IMR-90 (cell line): ENCODE measurements at regions not wholly inside any gene's neighbourhood (a gene's known extent, or its start where the extent isn't known, plus 50 kb on each side); places are given as distances from the start of the nearest gene placed in this dataset.

ENCODE experiments used
- ATAC-seq: fragments of 200-7000 bp; cut with Tn5 transposase; 2 replicates; pipeline ENCODE4 v1.9.1; 2020; ENCODE audit warnings: low read depth, mild to moderate bottlenecking, moderate library complexity
- BruUV-seq: library from RNA; stranded (reverse); fragments of 400-500 nt; replicated peaks from 2 replicates; lab custom pipeline; 2021; lab: Mats Ljungman, UMichigan
- CTCF ChIA-PET: fragments of 300-600 bp; formaldehyde crosslinking; extraction: SDS; loops from one replicate; lab custom pipeline; 2021; ENCODE audit warnings: antibody characterized with exemption; lab: Yijun Ruan, JAX
- POLR2A ChIA-PET: fragments of 300-600 bp; sonication (Branson Sonifier 250); formaldehyde crosslinking; loops from one replicate; lab custom pipeline; 2022; ENCODE audit warnings: antibody characterized with exemption; ENCODE audit not compliant: unreplicated experiment; lab: Charles Lee
- DNase-seq: peaks from one replicate; pipeline ENCODE4 v3.0.0; 2013
- H2AFZ ChIP-seq: replicated peaks from 2 replicates; pipeline ENCODE3; 2013; ENCODE audit warnings: low read length, mild to moderate bottlenecking; ENCODE audit not compliant: poor library complexity
- H2AK5ac ChIP-seq: 2 replicates; pipeline ENCODE4 v1.6.1; 2013; ENCODE audit warnings: low read depth, low read length, inconsistent platforms
- H2AK9ac ChIP-seq: replicated peaks from 2 replicates; pipeline ENCODE3; 2013; ENCODE audit warnings: mild to moderate bottlenecking, low read depth, low read length, moderate library complexity; ENCODE audit not compliant: poor library complexity
- H2BK120ac ChIP-seq: 2 replicates; pipeline ENCODE4 v1.6.1; 2013; ENCODE audit warnings: low read depth, low read length, inconsistent platforms
- H2BK15ac ChIP-seq: 3 replicates; pipeline ENCODE4 v1.6.1; 2013; ENCODE audit warnings: low read depth, low read length, inconsistent platforms
- H2BK20ac ChIP-seq: 2 replicates; pipeline ENCODE4 v1.6.1; 2013; ENCODE audit warnings: low read depth, mild to moderate bottlenecking, inconsistent platforms, low read length, moderate library complexity
- H2BK5ac ChIP-seq: 2 replicates; pipeline ENCODE4 v1.6.1; 2013; ENCODE audit warnings: mild to moderate bottlenecking, low read depth, low read length, inconsistent platforms; ENCODE audit not compliant: poor library complexity, severe bottlenecking
- H3K14ac ChIP-seq: replicated peaks from 2 replicates; pipeline ENCODE4 v1.6.1; 2013; ENCODE audit warnings: low read depth, low read length, inconsistent platforms
- H3K18ac ChIP-seq: 2 replicates; pipeline ENCODE4 v1.6.1; 2013; ENCODE audit warnings: low read depth, low read length, control low read depth
- H3K23ac ChIP-seq: 2 replicates; pipeline ENCODE4 v1.6.1; 2013; ENCODE audit warnings: low read depth, low read length, inconsistent platforms
- H3K27ac ChIP-seq: 2 replicates; pipeline ENCODE4 v1.5.1; 2013; ENCODE audit warnings: mild to moderate bottlenecking, control low read depth, low read length; ENCODE audit not compliant: insufficient read depth
- H3K27me3 ChIP-seq: 2 replicates; pipeline ENCODE4 v1.6.1; 2013; ENCODE audit warnings: low read length; ENCODE audit not compliant: control insufficient read depth, insufficient read depth
- H3K36me3 ChIP-seq: 2 replicates; pipeline ENCODE4 v1.6.1; 2013; ENCODE audit warnings: low read length, mixed read lengths; ENCODE audit not compliant: control insufficient read depth, insufficient read depth
- H3K4ac ChIP-seq: 2 replicates; pipeline ENCODE4 v1.6.1; 2013; ENCODE audit warnings: low read depth, low read length, inconsistent platforms
- H3K4me1 ChIP-seq: 2 replicates; pipeline ENCODE4 v1.6.1; 2013; ENCODE audit warnings: low read length, mixed read lengths; ENCODE audit not compliant: control insufficient read depth, insufficient read depth
- H3K4me2 ChIP-seq: 2 replicates; pipeline ENCODE4 v1.6.1; 2013; ENCODE audit warnings: low read depth, mild to moderate bottlenecking, control low read depth, low read length, moderate library complexity
- H3K4me3 ChIP-seq: 2 replicates; pipeline ENCODE4 v1.5.1; 2013; ENCODE audit warnings: low read depth, mild to moderate bottlenecking, control low read depth, low read length, moderate library complexity; ENCODE audit not compliant: insufficient read depth
- H3K56ac ChIP-seq: 2 replicates; pipeline ENCODE4 v1.6.1; 2013; ENCODE audit warnings: low read length, inconsistent platforms; ENCODE audit not compliant: insufficient read depth; ENCODE audit errors: extremely low read depth
- H3K79me1 ChIP-seq, 2 experiments: 2 replicates each; pipeline ENCODE4 v1.6.1; 2013; ENCODE audit warnings: low read length in 2 of 2, inconsistent platforms in 1 of 2, low read depth in 1 of 2
- H3K9ac ChIP-seq: 2 replicates; pipeline ENCODE4 v1.6.1; 2013; ENCODE audit warnings: low read depth, low read length, control low read depth
- H3K9me1 ChIP-seq: 2 replicates; pipeline ENCODE4 v1.6.1; 2013; ENCODE audit warnings: low read length, inconsistent platforms; ENCODE audit not compliant: insufficient read depth
- H3K9me3 ChIP-seq: 2 replicates; pipeline ENCODE4 v1.6.1; 2013; ENCODE audit warnings: low read length; ENCODE audit not compliant: control insufficient read depth, insufficient read depth
- H4K20me1 ChIP-seq: 2 replicates; pipeline ENCODE4 v1.6.1; 2013; ENCODE audit warnings: low read length, inconsistent platforms; ENCODE audit not compliant: insufficient read depth
- H4K5ac ChIP-seq: 2 replicates; pipeline ENCODE4 v1.6.1; 2013; ENCODE audit warnings: mild to moderate bottlenecking, low read depth, low read length, control low read depth
- H4K8ac ChIP-seq, 2 experiments: 2 replicates each; pipeline ENCODE4 v1.6.1; 2013; ENCODE audit warnings: low read depth in 2 of 2, low read length in 2 of 2, control low read depth in 1 of 2, inconsistent platforms in 1 of 2
- H4K91ac ChIP-seq: 2 replicates; pipeline ENCODE4 v1.6.1; 2013; ENCODE audit warnings: low read depth, low read length, inconsistent platforms; ENCODE audit not compliant: insufficient read depth
- CEBPB ChIP-seq: IDR thresholded peaks from 2 replicates; pipeline ENCODE4 v1.6.1; 2012; ENCODE audit warnings: low read depth, low read length, improper control_type of control experiment
- CHD1 ChIP-seq: IDR thresholded peaks from 2 replicates; pipeline ENCODE4 v1.6.1; 2012; ENCODE audit warnings: low read depth, low read length, improper control_type of control experiment
- ELK1 ChIP-seq: fragments of 150-350 bp; IDR thresholded peaks from 2 replicates; pipeline ENCODE4 v1.6.1; 2016; ENCODE audit warnings: low read depth, mild to moderate bottlenecking, low read length, moderate library complexity, borderline replicate concordance
- FOS ChIP-seq: fragments of 150-350 bp; IDR thresholded peaks from 2 replicates; pipeline ENCODE4 v1.6.1; 2016; ENCODE audit warnings: low read depth, low read length
- MAFK ChIP-seq: IDR thresholded peaks from 2 replicates; pipeline ENCODE4 v1.6.1; 2012; ENCODE audit warnings: low read depth, low read length, improper control_type of control experiment
- MAZ ChIP-seq: IDR thresholded peaks from 2 replicates; pipeline ENCODE4 v1.6.1; 2012; ENCODE audit warnings: low read depth, mild to moderate bottlenecking, low read length, improper control_type of control experiment, moderate library complexity, borderline replicate concordance
- MXI1 ChIP-seq: IDR thresholded peaks from 2 replicates; pipeline ENCODE4 v1.6.1; 2012; ENCODE audit warnings: low read depth, mild to moderate bottlenecking, low read length, moderate library complexity, borderline replicate concordance
- NFE2L2 ChIP-seq: fragments of 150-350 bp; IDR thresholded peaks from 2 replicates; pipeline ENCODE4 v1.6.1; 2016; ENCODE audit warnings: low read depth, mild to moderate bottlenecking, low read length
- POLR2A ChIP-seq: IDR thresholded peaks from 2 replicates; pipeline ENCODE4 v1.6.1; 2012; ENCODE audit warnings: mild to moderate bottlenecking, low read depth, low read length
- RAD21 ChIP-seq: IDR thresholded peaks from 2 replicates; pipeline ENCODE4 v1.6.1; 2012; ENCODE audit warnings: low read length, improper control_type of control experiment
- RCOR1 ChIP-seq: IDR thresholded peaks from 2 replicates; pipeline ENCODE4 v1.6.1; 2012; ENCODE audit warnings: mild to moderate bottlenecking, low read length, improper control_type of control experiment; ENCODE audit not compliant: insufficient replicate concordance
- RFX5 ChIP-seq: IDR thresholded peaks from 2 replicates; pipeline ENCODE4 v1.8.0; 2012; ENCODE audit warnings: low read depth, mild to moderate bottlenecking, low read length, moderate library complexity
- SMC3 ChIP-seq: fragments of 150-350 bp; IDR thresholded peaks from 2 replicates; pipeline ENCODE4 v1.6.1; 2016; ENCODE audit warnings: low read depth, mild to moderate bottlenecking, antibody characterized with exemption, low read length, moderate library complexity
- USF2 ChIP-seq: fragments of 150-350 bp; IDR thresholded peaks from 2 replicates; pipeline ENCODE4 v1.6.1; 2017; ENCODE audit warnings: mild to moderate bottlenecking, antibody characterized with exemption, low read length, low read depth
- WGBS, 2 experiments: methylation state at CpG; one replicate each; pipeline versions ENCODE4 v1.1.5 to v1.1.7; 2013; ENCODE audit warnings: missing lambda C conversion rate in 2 of 2; ENCODE audit not compliant: insufficient read length in 1 of 2; ENCODE audit errors: extremely low coverage in 2 of 2; 5-methylcytosine and 5-hydroxymethylcytosine counted together
- dilution Hi-C: fragments of 300-500 bp; cut with HindIII; formaldehyde crosslinking; loops from one replicate; pipeline ENCODE4 v1.14.3; 2018; ENCODE audit warnings: low sequenced_read_pairs; ENCODE audit not compliant: unreplicated experiment
- in situ Hi-C: fragments of 300-500 bp; cut with MboI; formaldehyde crosslinking; loops from 3 replicates; pipeline ENCODE4 v1.14.3; 2019; ENCODE audit warnings: low sequenced_read_pairs, inconsistent platforms, mixed read lengths
- intact Hi-C: fragments of 100-400 bp; cut with micrococcal nuclease; formaldehyde crosslinking; loops from 2 replicates; pipeline ENCODE4 v1.10.0; 2022

- Histone ChIP-seq H3K18ac (peak overlapping the region; percentile 83), H3K27ac (peak overlapping the region; percentile 73), H3K4me1 (peaks cover 13% of the 10 kb centered on the region), H2BK20ac (peak overlapping the region; percentile 81), H2AK5ac (peak overlapping the region; percentile 82), H3K4me2 (no peak overlapping the region), H3K27me3 (no peaks in the 10 kb centered on the region), H2AK9ac (peak overlapping the region; percentile 83), H3K4ac (peak overlapping the region; percentile 85), H4K5ac (peak overlapping the region; percentile 81), H3K56ac (peak overlapping the region; percentile 41), H3K4me3 (no peak overlapping the region), H2AFZ (no peak overlapping the region), H3K14ac (peak overlapping the region; percentile 67), H2BK120ac (peak overlapping the region; percentile 85), H3K23ac (no peak overlapping the region), H3K9ac (no peak overlapping the region), H3K36me3 (no peaks in the 10 kb centered on the region), H4K91ac (peak overlapping the region; percentile 85), H4K8ac (peak overlapping the region; percentile 49 to 76), H3K79me1 (peaks cover 0 to 3% of the 10 kb centered on the region in 2 experiments; a peak in 2 of 4 replicates), H3K9me3 (no peaks in the 10 kb centered on the region), H4K20me1 (no peaks in the 10 kb centered on the region), H2BK15ac (peak overlapping the region; percentile 72), H2BK5ac (peak overlapping the region; percentile 71), H3K9me1 (peaks cover 8% of the 10 kb centered on the region; the same call in 1 of the 2 replicates)
- peak; percentile 65 for ATAC-seq
- dilution Hi-C loops (no loop called here), intact Hi-C loops (loop anchor here (2.0 to 5.0 kb wide), 4 partner anchors 102 to 248 kb away; no protein-coding TSS in a partner anchor), in situ Hi-C loops (loop anchor here (10.0 kb wide), 2 partner anchors 225 to 325 kb away; no protein-coding TSS in a partner anchor)
- no CpG with 5 or more reads among the region's 5 CpGs for whole genome bisulfite sequencing, 2 experiments
- peak; percentile 97 for DNase-seq
- no TSS peak for BruUV-seq
- ChIA-PET CTCF (interaction anchor here (1.1 to 3.0 kb wide), 4 partner anchors 96 to 315 kb away, joined by 3 to 13 read pairs (median 7); no protein-coding TSS in a partner anchor), POLR2A (interaction anchor here (0.9 kb wide), 1 partner anchor 72 kb away, joined by 3 read pairs; no protein-coding TSS in a partner anchor)
- TF ChIP-seq FOS: peak; percentile 62; the same call in 1 of the 2 replicates
- TF ChIP-seq RCOR1: no peak
- TF ChIP-seq SMC3: no peak
- no peak for TF ChIP-seq POLR2A
- TF ChIP-seq RFX5: no peak
- no peak for TF ChIP-seq USF2
- no peak for TF ChIP-seq MAFK
- TF ChIP-seq NFE2L2: no peak
- no peak for TF ChIP-seq ELK1
- TF ChIP-seq CEBPB: peak; percentile 32; the same call in 1 of the 2 replicates
- no peak for TF ChIP-seq MAZ
- no peak; the same call in 1 of the 2 replicates for TF ChIP-seq RAD21
- no peak for TF ChIP-seq CHD1
- no peak for TF ChIP-seq MXI1
These were observed 72.0 kb upstream of the SH3BP4 start for GRCh38 chr2:234879671-234880455.
